ENCODE measurements at regions not wholly inside any gene's neighbourhood (a gene's known extent, or its start where the extent isn't known, plus 50 kb on each side); places are given as distances from the start of the nearest gene placed in this dataset.
"Not testable (repeated sequence)": the region's sequence is repeated elsewhere in the genome, so short reads cannot be mapped to it uniquely, and the experiment has no call there.

GRCh38 chr12:16788506-16789203 is 182.7 kb upstream of the LMO3 start:
- TF ChIP-seq, protein P1, sequence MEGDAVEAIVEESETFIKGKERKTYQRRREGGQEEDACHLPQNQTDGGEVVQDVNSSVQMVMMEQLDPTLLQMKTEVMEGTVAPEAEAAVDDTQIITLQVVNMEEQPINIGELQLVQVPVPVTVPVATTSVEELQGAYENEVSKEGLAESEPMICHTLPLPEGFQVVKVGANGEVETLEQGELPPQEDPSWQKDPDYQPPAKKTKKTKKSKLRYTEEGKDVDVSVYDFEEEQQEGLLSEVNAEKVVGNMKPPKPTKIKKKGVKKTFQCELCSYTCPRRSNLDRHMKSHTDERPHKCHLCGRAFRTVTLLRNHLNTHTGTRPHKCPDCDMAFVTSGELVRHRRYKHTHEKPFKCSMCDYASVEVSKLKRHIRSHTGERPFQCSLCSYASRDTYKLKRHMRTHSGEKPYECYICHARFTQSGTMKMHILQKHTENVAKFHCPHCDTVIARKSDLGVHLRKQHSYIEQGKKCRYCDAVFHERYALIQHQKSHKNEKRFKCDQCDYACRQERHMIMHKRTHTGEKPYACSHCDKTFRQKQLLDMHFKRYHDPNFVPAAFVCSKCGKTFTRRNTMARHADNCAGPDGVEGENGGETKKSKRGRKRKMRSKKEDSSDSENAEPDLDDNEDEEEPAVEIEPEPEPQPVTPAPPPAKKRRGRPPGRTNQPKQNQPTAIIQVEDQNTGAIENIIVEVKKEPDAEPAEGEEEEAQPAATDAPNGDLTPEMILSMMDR (IDR thresholded peaks at IDR 0.05): no peak
- Histone ChIP-seq H3K9ac (no peak overlapping the region), H3K27me3 (ENCODE audit: control insufficient read depth, insufficient read depth, low read length) (no peaks in the 10 kb centered on the region), H2AFZ (no peak overlapping the region), H3K79me2 (no peaks in the 10 kb centered on the region), H3K4me2 (ENCODE audit: low read length) (no peak overlapping the region), H3K36me3 (ENCODE audit: control insufficient read depth, insufficient read depth, low read length) (no peaks in the 10 kb centered on the region), H3K9me3 (ENCODE audit: control insufficient read depth, low read length) (no peaks in the 10 kb centered on the region), H3K27ac (no peak overlapping the region), H3K4me1 (no peaks in the 10 kb centered on the region), H3K4me3 (ENCODE audit: low read depth, low read length) (no peak overlapping the region)

DNA sequence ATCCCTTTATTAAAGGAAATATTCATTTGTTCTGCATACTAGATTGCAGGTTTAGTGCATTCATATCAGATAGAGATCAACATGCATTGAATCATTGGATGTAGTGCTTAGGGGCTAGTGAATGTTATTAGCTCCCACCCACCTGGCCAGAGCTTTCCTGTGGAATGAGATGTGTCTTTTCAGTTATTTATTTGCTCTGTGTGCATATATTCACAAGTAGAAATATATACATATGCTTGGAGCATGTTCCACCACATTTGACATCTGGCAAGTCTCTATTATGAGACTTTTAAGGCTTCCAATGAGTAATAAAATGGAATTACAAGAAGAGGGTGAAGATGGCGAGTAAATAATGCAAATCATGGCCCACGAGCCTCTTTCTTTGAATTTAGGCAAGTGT is 180.0 kb upstream of the LMO3 start:
- Histone ChIP-seq H3K9me3 (ENCODE audit: control insufficient read depth, low read length) (no peaks in the 10 kb centered on the region), H3K4me2 (ENCODE audit: low read length) (no peak overlapping the region), H3K9ac (no peak overlapping the region), H3K4me3 (ENCODE audit: low read depth, low read length) (no peak overlapping the region), H3K4me1 (no peaks in the 10 kb centered on the region), H3K36me3 (ENCODE audit: control insufficient read depth, insufficient read depth, low read length) (no peaks in the 10 kb centered on the region), H3K79me2 (no peaks in the 10 kb centered on the region), H3K27ac (no peak overlapping the region), H2AFZ (no peak overlapping the region), H3K27me3 (ENCODE audit: control insufficient read depth, insufficient read depth, low read length) (no peaks in the 10 kb centered on the region)
- TF ChIP-seq, protein P1 (IDR thresholded peaks at IDR 0.05): no peak

DNA sequence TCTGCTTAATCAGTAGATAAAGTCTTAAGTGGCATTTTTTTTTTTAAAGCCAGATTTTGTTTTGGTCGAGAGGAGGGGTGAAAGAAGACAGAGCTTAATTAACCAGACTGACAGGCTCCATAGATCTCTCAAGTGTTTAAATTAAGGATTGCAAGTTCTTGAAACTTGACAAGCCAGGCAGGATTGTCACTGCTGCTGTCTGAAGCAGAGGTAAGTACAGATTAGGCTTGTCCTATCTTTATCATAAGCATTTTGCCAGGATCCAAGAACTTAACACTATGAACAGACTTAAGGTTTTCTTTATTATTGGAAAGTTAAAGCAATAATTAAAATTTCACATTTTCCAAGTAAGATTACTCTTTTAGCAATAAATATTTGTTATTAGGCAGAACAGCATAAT is 179.6 kb upstream of the LMO3 start:
- H3K27me3 ChIP-seq (ENCODE audit: control insufficient read depth, insufficient read depth, low read length): no peaks in the 10 kb centered on the region
- no peak overlapping the region for H3K27ac ChIP-seq
- no peak overlapping the region for H3K4me3 ChIP-seq (ENCODE audit: low read depth, low read length)
- H3K9ac ChIP-seq: no peak overlapping the region
- no peaks in the 10 kb centered on the region for H3K79me2 ChIP-seq
- no peaks in the 10 kb centered on the region for H3K4me1 ChIP-seq
- TF ChIP-seq, protein P1 (IDR thresholded peaks at IDR 0.05): no peak
- H3K9me3 ChIP-seq (ENCODE audit: control insufficient read depth, low read length): no peaks in the 10 kb centered on the region
- H2AFZ ChIP-seq: no peak overlapping the region
- H3K36me3 ChIP-seq (ENCODE audit: control insufficient read depth, insufficient read depth, low read length): no peaks in the 10 kb centered on the region
- H3K4me2 ChIP-seq (ENCODE audit: low read length): no peak overlapping the region

DNA sequence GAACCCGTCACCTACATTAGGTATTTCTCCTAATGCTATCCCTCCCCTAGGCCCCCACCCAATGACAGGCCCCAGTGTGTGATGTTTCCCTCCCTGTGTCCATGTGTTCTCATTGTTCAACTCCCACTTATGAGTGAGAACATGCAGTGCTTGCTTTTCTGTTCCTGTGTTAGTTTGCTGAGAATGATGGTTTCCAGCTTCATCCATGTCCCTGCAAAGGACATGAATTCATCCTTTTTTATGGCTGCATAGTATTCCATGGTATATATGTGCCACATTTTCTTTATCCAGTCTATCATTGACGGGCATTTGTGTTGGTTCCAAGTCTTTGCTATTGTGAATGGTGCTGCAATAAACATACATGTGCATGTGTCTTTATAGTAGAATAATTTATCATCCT is 163.2 kb upstream of the LMO3 start:
- not testable (repeated sequence) for H3K79me2 ChIP-seq; H3K4me2 ChIP-seq (ENCODE audit: low read length); H3K27me3 ChIP-seq (ENCODE audit: control insufficient read depth, insufficient read depth, low read length); H2AFZ ChIP-seq; H3K4me3 ChIP-seq (ENCODE audit: low read depth, low read length); H3K4me1 ChIP-seq; H3K9me3 ChIP-seq (ENCODE audit: control insufficient read depth, low read length); H3K36me3 ChIP-seq (ENCODE audit: control insufficient read depth, insufficient read depth, low read length); H3K27ac ChIP-seq; H3K9ac ChIP-seq

DNA sequence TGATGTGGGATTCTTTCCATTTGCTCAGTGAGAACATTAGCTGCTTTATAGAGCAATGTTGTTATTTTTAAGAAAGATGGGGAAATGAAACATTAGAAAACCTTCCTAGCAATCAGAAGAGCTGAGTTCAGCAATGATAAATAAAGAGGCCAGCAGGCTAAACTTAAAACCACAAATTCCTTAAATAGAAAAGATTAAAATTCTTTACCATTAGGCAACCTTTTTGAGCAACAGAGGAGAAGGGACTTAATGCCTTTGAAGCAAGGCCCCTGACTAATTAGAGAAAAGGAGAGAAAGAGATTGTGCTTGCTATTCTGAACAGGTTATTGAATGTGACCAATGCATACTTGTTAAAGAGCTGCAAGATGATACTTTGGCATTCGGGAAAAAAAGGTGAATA is 160.8 kb upstream of the LMO3 start:
- no peak overlapping the region for H3K4me2 ChIP-seq (ENCODE audit: low read length)
- H3K4me3 ChIP-seq (ENCODE audit: low read depth, low read length): no peak overlapping the region
- TF ChIP-seq, protein P1 (IDR thresholded peaks at IDR 0.05): no peak
- no peaks in the 10 kb centered on the region for H3K9me3 ChIP-seq (ENCODE audit: control insufficient read depth, low read length)
- no peak overlapping the region for H3K9ac ChIP-seq
- no peaks in the 10 kb centered on the region for H3K36me3 ChIP-seq (ENCODE audit: control insufficient read depth, insufficient read depth, low read length)
- H3K79me2 ChIP-seq: no peaks in the 10 kb centered on the region
- no peaks in the 10 kb centered on the region for H3K27me3 ChIP-seq (ENCODE audit: control insufficient read depth, insufficient read depth, low read length)
- H2AFZ ChIP-seq: no peak overlapping the region
- no peaks in the 10 kb centered on the region for H3K4me1 ChIP-seq
- no peak overlapping the region for H3K27ac ChIP-seq

Data from parathyroid adenoma (tissue), 2 donors.